ENCODE measurements at regions not wholly inside any gene's neighbourhood (a gene's known extent, or its start where the extent isn't known, plus 50 kb on each side); places are given as distances from the start of the nearest gene placed in this dataset.
"Not testable (repeated sequence)": the region's sequence is repeated elsewhere in the genome, so short reads cannot be mapped to it uniquely, and the experiment has no call there.

DNA sequence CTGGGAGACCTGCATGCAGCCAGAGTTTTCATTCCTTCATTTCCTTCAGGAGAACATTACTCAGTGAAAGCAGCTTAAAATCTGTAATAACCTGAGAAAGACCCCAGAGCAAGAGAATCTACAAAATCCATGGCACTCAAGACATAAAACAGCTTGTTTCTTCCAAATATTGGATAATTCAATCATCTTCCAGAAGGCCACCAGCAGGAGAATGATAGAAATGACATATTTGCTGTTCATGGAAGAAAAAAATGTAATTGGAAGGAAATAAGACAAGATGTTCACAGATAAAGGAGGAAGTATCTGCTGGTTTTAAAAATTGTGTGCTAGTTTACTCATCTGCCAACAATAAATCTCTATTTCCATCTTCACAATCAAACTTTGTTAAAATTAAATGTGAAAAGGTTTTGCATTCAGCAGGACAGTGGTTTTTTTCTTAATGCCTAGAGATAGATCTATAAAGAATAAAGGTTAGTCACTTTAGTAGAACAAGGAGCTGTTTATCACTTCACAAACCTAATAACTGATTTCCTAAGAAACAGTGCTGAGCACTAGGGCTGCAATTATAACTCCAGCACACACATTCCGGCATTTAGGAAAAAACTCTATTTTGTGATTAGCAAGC lies 530.8 kb downstream of the NSUN3 start:
- DNase-seq (ENCODE audit: low read depth, low spot score) = no peak

DNA sequence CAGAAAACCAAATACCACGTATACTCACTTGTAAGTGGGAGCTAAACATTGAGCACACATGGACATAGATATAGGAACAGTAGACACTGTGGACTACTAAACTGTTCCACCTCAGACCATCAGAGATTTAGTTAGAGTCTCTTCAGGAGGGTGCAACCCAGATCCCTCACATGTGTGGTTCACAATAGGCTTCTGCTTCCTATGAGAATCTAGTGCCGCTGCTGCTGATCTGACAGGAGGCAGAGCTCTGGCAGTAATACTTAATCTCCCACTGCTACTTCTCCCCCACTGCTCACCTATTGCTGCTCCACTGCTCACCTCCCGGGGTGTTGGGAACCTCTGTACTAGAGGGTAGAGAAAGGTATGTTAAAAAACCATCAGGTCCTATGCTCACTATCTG lies 533.3 kb downstream of the NSUN3 start:
- DNase-seq (ENCODE audit: low read depth, low spot score) = no peak

DNA sequence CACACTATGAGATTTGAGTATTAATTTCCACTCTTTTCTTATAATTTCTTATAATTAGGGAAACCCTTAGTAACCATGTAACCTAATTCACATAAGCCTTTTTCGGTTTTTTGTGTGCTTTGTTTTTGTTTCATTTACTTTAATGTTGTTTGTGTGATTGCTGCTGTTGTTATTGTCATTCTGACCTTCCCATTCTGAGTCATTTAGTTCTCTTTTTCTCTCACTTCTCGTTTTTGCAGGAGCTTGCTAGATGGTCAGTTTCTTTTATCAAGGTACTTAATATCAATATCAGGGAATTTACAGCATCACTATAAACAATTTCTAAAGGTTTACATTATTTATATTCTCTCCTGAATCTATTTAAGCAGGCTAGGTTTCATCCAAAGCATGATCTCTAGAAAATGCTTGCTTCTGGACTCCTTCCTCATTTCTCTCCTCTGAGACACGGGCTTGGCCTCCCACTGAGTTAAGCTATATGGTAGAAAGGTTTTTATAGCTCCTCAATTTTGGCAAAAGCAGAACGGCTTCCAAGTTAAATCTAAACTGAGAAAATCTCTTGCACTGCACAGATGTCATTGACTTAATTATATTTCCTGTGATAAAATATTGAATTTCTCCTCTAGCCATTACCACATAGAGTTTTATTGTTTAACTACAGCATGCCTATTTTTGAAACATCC lies 534.2 kb downstream of the NSUN3 start:
- DNase-seq (ENCODE audit: low read depth, low spot score) = no peak

DNA sequence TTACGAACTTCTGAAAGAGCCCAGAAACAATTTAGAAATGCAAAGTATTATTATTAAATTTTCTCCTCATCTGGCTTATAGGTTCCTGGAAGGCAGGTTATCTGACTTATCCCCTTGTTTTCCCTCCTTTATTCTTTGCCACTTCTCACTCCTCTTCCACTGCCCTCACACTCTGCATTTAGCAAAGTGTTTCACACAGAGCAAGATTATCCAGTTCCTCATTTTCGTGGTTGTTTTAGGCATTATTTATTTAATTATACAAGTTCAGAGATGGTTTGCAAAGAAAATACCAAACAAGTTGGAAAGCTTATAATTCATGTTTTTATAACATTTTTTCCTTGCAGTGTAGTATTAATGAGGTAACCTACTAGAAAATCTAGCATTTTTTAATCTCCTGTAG lies 544.9 kb downstream of the NSUN3 start:
- DNase-seq (ENCODE audit: low read depth, low spot score) = no peak

DNA sequence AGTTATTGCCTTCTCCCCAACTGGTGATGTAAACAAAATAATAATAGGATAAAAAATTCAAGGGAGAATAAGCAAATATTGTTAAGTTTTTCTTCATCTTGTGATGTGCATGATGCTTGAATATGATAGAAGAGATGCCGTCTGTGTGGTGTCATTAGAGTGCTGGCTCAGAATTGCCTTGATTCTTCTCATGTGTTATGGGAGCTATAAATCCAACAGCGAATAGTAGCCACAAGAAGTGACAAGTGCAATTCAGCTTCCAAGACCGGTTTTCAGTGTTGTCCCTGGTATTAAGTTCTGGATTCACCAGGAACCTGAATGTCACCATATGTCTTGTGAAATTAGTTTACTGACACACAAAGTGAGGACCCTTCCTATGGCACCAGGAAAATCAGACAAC lies 547.0 kb downstream of the NSUN3 start:
- DNase-seq (ENCODE audit: low read depth, low spot score) = no peak

DNA sequence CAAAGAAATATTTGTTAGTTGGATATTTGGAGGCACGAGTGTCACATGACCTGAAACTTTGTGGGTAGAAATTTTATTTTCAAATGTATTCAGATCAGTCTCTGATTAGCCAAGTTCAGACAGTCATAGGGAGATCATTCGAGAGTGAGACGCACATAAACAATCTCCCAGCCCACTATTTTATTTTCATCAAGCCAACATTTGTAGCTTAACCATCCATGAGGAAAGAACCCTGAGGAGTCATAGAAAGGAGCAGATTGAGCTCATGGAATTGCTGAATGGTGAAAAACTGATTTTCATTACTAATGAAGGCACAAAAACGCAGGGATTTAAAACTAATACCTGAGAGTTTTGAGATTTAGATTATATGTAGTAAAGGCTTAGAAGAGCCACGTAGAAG lies 548.7 kb downstream of the NSUN3 start:
- no peak for DNase-seq (ENCODE audit: low read depth, low spot score)

DNA sequence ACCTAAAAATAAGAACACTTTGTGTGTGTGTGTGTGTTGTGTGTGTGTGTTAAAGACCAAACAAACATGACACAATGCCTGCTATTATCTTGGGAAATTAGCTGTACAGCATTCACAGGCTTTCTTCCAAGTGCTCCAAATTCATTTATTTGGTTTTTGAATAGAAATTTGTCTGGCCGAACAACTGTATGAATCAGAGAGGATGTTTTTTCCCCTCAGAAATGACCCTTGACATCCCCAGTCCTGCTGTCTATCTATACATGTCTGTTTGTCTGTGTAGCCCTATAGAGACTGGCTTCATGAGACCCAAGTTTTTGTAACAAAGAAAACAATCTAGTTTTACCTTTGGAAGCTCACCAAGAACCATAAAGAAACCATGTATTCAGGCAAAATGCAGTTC lies 549.8 kb downstream of the NSUN3 start:
- DNase-seq (ENCODE audit: low read depth, low spot score) = no peak

DNA sequence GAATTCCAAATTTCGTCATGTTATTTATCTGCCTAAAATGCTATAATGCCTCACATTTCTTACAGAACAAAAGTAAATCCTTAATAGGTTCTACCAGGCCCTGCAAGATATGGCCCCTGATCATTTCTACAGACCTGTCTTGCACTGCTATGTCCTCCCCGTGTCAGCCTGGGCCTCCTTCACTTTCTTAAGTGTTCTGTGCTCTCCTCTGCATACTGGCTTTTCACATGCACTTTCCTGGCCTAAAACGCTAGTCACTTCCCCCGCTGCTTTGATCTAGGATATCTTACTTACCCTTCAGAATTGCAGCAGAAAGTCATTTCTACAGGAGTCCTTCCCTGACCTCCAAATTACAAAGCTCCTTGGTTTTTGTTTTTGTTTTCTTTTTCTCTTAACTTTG lies 551.3 kb downstream of the NSUN3 start:
- DNase-seq (ENCODE audit: low read depth, low spot score) = no peak

DNA sequence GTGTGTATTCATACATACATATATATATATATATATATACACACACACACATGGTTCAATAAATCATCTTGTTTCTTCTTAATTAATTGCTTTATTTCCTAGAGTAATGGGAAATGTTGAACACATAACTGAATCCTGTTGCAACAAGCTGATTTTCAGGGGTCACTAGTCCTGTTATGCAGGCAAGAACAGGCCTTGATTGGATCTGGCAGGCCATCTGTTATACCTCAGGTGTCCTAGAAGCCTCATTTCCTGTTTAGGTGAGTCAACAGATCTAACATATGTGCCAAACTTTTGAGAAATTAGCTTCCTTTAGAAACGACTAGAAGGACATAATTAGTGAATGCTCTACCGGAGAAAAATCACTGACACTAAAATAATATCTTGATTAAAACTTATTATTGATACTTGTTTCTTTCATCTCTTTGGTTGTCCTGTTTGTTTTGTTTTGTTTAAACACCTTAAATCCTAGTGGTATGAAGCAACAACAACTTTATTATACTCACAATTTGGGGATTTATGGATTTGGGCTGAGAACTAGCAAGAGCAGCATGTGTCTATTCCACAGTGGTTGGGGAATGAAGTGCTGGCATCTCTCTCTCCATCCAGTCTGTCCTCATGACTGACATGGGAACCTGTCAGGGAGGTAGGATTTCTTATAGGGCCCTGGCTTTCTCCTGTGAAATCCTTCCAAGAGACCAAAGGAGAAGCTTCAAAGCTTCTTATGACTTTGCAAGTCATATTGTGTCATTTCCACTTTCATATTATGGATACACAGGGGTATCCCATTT lies 552.6 kb downstream of the NSUN3 start:
- DNase-seq (ENCODE audit: low read depth, low spot score) = no peak

DNA sequence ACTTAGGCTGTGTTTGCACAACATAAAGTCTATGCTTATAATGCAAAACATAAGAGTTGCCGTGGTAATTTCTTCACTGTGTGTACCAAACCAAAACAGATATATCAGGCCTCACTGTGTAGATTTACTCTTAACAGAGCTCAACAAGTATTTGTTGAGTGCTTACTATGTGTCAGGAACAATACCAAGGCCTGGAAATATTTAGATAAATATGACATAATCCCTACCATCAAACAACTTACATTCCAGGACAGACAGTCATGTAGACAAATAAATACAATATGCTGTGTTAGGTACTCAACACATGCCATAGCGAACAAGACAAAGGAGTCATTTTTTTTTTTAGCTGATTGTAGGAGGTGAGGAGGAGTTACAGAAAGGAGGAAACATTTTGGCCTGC lies 554.0 kb downstream of the NSUN3 start:
- DNase-seq (ENCODE audit: low read depth, low spot score) = no peak

DNA sequence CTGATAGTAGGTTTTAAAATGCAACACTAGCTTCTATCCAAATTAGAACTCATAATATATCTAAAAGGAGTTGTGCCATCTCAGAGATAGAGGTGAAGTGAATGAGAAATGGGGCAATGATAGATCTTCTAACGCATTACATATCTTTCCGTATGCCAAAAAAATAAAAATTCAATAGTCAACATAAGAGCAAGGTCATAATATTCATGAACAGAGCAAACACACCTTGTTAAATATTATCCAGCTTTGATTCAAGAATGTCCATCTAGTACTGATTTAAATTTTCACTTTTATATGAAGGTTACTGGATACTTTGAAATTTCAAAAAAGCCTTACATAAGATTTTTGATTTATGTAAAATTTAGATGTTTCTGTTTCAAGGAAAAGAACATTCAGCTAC lies 554.5 kb downstream of the NSUN3 start:
- DNase-seq (ENCODE audit: low read depth, low spot score) = no peak

DNA sequence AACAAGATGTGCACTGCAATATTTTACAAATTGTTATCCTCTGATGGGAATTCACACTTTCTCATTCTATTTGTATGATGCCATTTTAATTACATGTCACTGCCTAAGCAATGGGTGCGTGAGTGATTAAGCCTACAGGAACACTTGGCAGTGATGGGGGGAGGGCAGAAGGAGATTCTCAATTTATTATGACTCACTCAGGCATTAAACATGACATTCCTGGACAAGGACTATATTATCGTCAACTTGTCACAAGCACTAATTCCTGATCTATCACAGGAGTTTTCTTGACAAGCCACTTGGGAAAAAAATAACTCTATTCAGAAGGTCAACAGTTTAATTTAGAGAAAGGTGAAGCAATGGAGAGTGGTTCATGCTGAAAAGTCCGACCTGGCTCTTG lies 556.8 kb downstream of the NSUN3 start:
- DNase-seq (ENCODE audit: low read depth, low spot score) = no peak

DNA sequence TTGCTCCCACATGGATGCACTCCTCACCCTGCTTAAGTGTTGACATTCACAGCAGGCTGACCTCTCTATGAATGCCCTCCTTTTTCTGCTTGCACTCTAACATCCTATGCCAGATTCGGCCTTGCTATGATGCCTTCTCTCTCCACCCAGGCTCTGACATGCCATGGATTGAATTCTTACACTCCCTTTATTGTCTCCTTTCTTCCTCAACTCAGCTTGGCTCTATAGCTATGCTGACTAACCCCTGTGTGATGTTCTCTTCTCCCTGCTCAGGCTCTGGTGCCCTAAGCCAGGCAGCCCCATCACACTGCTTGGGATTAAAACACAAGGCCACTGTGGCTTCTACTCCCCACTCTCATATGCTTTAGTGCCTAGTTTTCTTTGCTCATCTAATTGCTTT lies 563.7 kb downstream of the NSUN3 start:
- no peak for DNase-seq (ENCODE audit: low read depth, low spot score)

DNA sequence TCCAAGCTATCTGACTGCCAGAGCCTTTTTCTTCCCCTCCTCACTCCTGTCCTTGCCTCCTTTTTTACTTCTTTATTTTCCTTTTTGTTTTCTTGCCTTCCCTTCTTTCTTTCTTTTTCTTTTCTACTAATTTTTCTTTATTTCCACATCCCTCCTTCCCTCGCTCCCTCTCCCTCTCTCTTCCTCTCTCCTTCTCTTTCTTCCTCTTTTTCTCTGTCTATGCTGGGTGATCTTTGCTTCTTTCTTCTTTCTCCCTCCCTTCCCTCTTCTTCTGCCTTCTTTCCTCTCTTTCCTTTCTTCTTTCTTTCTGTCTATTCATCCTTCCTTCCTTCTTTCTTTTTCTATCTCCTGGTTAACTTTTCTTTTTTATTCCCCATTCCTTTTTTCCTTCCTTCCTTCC lies 564.8 kb downstream of the NSUN3 start:
- no peak for DNase-seq (ENCODE audit: low read depth, low spot score)

DNA sequence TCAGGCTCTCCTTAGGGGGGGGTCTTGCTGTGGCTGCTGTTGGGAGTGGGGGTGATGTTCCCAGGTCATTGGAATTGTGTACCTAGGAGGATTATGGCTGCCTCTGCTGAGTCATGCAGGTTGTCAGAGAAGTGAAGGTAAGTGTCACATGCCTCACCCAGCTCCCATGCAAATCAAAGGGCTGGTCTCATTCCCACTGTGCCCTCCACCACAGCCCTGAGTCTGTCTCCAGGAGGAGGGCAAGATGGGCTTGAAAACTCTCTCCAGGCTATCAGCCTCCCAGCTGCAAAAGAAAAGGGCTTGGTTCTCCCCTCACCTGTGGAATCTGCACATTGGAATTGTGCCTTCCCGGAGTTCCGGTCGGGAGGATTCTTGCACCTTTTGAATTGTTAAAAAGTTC lies 580.5 kb downstream of the NSUN3 start:
- no peak for DNase-seq (ENCODE audit: low read depth, low spot score)

DNA sequence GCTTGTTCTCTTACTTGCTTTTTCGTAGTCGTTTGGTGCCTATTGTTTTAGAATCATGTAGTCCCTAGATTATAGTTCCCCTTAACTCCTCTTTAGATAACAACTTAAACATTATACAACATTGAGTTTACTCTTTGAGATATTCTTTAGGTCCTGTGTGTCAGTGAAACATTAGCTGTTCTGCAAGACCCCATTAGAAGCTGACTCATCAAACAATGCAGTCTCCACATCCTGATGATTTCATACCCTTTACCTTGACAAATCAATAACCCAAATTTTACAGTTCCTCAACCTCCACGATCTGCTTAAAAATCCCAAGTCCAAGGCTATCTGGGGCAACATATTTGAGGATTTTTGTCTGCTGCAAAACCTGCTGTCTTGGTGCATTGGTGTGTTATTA lies 582.9 kb downstream of the NSUN3 start:
- DNase-seq (ENCODE audit: low read depth, low spot score) = no peak

DNA sequence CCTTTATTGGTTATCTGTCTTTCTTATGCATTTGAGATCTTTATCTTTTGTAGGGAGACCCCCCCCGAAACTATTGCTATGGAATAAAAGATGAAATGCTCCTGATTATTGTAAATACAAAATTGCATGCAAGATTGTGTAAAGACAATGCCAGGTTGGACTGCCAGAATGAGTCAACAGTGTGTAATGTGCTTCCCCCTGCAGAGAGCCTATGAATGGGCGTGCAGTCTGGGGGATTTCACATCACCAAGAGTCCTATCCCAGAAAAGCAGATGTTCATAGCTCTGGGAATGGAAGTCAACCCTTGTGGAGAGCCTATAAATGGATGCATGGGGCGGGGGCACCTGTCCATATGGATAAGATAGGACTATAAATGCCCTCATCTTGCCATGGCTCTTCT lies 584.3 kb downstream of the NSUN3 start:
- no peak for DNase-seq (ENCODE audit: low read depth, low spot score)

DNA sequence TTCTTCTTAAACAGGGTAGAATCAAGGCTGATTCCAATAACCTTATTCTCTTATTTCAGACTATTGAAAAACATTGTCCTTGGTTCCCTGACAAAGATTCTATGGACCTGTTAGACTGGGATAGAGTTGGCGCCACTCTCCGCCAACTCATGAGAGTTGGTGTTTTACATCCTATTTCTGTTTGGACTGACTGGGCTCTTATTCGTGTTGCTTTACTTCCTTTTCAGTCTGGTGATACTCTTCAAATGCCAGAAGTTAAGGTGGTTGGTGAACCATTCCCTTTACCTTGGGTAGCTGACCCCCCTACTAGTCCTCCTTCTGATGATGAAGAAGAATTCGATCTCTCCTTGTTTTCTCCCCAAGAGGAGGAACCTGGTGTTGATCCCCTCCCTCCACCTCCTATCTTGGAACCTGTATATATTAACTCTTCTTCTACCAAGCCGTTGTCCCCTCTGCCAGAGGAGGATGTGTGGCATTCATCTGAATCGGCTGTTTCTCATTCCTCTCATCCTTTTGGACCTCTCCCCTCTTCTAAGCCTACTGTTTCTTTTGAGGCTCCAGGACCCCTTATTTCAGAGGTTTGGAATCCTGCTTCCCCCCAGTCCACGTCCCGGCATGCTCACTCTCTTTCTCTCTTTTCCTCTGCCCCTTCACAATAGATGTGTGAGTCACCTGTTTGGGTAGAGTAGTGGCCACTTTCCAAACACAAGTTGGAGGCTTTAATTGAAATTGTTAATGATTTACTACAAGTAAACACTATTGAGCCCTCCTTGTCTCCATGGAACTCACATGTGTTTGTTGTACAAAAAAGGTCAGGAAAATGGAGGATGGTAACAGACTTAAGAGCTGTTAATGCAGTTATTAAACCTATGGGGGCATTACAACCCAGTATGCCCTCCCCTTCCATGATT lies 585.7 kb downstream of the NSUN3 start:
- DNase-seq (ENCODE audit: low read depth, low spot score) = not testable (repeated sequence)

DNA sequence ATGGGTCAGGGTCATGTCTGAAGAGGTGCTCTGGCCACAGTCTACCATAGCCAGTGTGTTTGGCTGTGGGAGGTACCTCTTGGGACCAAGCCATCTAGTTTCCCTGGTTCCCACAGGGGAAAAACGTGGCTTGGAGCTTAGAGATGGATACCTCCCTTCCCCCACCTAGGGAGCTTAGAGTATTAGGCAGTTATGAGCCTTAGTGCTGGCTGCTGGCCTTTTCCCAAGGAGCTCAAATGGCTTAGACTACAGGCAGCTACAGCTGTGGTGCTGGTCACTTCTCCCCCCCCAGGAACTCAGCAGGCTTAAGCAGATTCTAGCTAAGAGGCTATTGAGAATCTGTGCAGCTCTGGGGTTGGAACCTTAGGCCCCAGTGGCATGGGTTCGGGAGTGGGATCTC lies 591.2 kb downstream of the NSUN3 start:
- DNase-seq (ENCODE audit: low read depth, low spot score) = no peak

DNA sequence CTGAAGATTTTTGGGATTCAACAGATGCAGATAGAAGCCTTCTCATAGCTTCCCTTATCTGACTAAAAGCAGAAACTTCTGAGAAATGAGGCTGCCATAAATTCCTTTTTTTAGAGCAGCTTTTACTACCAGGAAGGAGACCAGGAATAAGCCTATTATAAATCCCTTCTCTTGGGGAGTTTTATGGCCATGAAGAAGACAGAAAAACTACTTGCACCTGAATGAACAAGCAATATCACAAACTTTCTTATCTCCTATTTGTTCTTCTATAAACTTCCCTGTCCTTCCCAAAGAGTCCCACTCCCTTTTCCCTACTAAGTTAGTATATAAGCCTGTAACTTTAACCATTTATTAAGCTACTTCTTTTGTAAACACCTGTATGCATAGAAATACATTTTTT lies 603.1 kb downstream of the NSUN3 start:
- no peak for DNase-seq (ENCODE audit: low read depth, low spot score)

DNA sequence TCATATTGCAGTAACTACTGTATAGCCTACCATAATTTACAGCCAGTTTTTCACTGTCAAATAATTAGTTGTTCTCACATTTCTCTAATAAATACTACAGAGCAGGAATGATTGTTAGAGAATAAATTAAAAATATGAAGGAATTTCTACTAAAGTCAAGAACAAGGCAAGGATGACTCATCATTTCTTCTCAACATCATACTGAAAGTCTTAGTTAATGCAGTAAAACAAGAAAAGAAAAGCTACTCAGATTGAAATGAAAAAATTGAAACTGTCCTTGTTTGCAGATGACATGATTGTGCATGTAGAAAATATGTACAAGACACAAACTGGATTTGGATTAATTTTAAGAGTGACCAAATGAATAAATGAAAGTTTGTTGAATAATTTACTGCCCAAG lies 608.2 kb downstream of the NSUN3 start:
- no peak for DNase-seq (ENCODE audit: low read depth, low spot score)

DNA sequence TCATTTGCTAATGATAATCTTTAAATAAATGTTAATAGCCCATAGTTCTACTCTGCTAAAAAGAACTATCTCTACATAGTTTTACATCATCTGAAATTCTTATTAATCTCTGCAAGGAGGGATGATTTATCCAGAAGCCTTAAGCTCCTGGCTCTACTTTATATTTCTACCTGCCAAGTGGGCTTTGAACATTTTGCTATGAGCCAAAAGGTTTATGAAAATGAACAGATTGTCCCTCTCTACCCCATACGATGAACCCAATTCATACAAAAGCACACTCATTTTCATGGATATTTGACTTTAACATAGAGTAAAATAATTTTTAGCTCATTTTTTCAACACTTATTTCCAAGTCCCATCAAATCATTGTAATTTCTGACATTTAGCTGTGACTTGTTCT lies 611.0 kb downstream of the NSUN3 start:
- no peak for DNase-seq (ENCODE audit: low read depth, low spot score)
